Psoas muscle (tissue), 7 donors: ENCODE measurements at regions not wholly inside any gene's neighbourhood (a gene's known extent, or its start where the extent isn't known, plus 50 kb on each side); places are given as distances from the start of the nearest gene placed in this dataset.

Experiments
- ATAC-seq, 4 donors: fragments of 200-7000 bp; cut with Tn5 transposase; one replicate each; pipeline ENCODE4 v1.9.1; 2020; ENCODE audit warnings: moderate library complexity in 3 of 4, mild to moderate bottlenecking in 2 of 4
- DNase-seq, 2 donors: peaks; one replicate each; pipeline ENCODE4 v3.0.0-alpha.2; 2020
- H3K27ac ChIP-seq: fragments of 200-600 bp; one replicate; pipeline ENCODE4 v1.8.0; 2022
- H3K27me3 ChIP-seq, 3 donors: fragments of 200-600 bp in 1 of 3; one replicate each; pipeline versions ENCODE4 v1.6.1 to v1.8.0; 2013 to 2022; ENCODE audit warnings: low read length in 2 of 3, mild to moderate bottlenecking in 2 of 3, moderate library complexity in 1 of 3; ENCODE audit not compliant: insufficient read depth in 3 of 3
- H3K36me3 ChIP-seq, 2 donors: fragments of 200-600 bp in 1 of 2; one replicate each; pipeline versions ENCODE4 v1.6.1 to v1.8.0; 2013 to 2022; ENCODE audit warnings: low read depth in 1 of 2, mild to moderate bottlenecking in 1 of 2, moderate library complexity in 1 of 2; ENCODE audit not compliant: insufficient read depth in 1 of 2
- H3K4me1 ChIP-seq: fragments of 200-600 bp; one replicate; pipeline ENCODE4 v1.8.0; 2022
- H3K4me3 ChIP-seq: fragments of 200-600 bp; one replicate; pipeline ENCODE4 v1.8.0; 2022; ENCODE audit warnings: mild to moderate bottlenecking
- H3K9me3 ChIP-seq: fragments of 200-600 bp; one replicate; pipeline ENCODE4 v1.8.0; 2022
- WGBS, 3 donors: extraction: QIAGEN DNeasy Blood & Tissue Kit; methylation state at CpG; one replicate each; pipeline versions ENCODE4 v1.1.6 to v1.1.7; 2013; 5-methylcytosine and 5-hydroxymethylcytosine counted together
- intact Hi-C, 2 donors: fragments of 100-400 bp; cut with DNase I; formaldehyde crosslinking; loops; one replicate each; pipeline versions ENCODE4 v1.11.0 to v1.14.2; 2022
- TF ChIP-seq, protein P1 (sequence below): fragments of 200-600 bp; IDR thresholded peaks from one replicate; pipeline ENCODE4 v1.8.0; 2022; ENCODE audit warnings: antibody characterized with exemption
- donor health status: healthy with polysubstance abuse.
- donor health status: DM: no; HTN: no; CAD: no; lungs with moderate emphysema.
- donor health status: Bipolar disorder and iron deficiency.
- donor health status: healthy.
- donor health status: DM: yes; HTN: yes; CAD: no.
- donor health status: DM: no; HTN: no; CAD: no.
- donor health status: DM: yes; HTN: yes; CAD: no.

DNA sequence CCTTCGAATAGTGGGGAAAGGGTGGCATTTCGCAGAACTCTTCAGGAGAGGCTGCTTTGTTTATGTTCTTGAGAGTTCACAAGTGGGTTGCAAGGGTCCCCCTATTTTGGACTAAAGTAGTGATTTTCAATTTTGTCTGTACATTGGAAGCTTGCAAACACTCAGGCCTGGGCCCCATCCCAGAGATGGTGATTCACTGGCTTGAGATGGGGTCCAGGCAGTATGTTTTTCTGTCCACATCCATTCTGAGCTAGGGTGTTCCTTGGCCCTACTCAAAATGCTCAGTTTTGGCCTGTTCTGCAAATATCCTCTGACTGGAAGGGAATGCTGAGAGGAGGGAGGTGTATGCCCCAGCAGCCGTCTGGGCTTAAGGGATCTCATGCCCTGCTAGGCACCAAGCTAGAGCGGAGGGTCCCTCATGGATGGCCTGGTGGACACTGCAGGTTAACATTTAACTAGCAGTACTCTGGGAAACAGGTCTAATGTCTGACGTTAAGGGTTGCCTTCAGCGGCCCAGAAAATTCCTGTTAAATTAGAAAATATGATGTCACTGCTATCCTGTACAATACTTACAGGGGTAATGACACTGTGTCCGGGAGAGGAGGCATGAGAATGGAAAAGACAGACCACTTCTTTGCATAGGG, 181.4 kb downstream of the OPA1 start:
- no peak for ATAC-seq
- no peaks in the 10 kb centered on the region for H3K4me1 ChIP-seq
- no peak overlapping the region for H3K27ac ChIP-seq
- intact Hi-C loops: no loop called here
- DNase-seq: no peak
- no peaks in the 10 kb centered on the region for H3K9me3 ChIP-seq
- H3K36me3 ChIP-seq: no peaks in the 10 kb centered on the region
- TF ChIP-seq, protein P1, sequence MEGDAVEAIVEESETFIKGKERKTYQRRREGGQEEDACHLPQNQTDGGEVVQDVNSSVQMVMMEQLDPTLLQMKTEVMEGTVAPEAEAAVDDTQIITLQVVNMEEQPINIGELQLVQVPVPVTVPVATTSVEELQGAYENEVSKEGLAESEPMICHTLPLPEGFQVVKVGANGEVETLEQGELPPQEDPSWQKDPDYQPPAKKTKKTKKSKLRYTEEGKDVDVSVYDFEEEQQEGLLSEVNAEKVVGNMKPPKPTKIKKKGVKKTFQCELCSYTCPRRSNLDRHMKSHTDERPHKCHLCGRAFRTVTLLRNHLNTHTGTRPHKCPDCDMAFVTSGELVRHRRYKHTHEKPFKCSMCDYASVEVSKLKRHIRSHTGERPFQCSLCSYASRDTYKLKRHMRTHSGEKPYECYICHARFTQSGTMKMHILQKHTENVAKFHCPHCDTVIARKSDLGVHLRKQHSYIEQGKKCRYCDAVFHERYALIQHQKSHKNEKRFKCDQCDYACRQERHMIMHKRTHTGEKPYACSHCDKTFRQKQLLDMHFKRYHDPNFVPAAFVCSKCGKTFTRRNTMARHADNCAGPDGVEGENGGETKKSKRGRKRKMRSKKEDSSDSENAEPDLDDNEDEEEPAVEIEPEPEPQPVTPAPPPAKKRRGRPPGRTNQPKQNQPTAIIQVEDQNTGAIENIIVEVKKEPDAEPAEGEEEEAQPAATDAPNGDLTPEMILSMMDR: no peak
- peaks cover 0 to 8% (median 2%) of the 10 kb centered on the region in 3 donors for H3K27me3 ChIP-seq
- no peak overlapping the region for H3K4me3 ChIP-seq
- WGBS, 3 donors: 90 to 91% (median 90%) methylated on average over 7 of the region's 7 CpGs

DNA sequence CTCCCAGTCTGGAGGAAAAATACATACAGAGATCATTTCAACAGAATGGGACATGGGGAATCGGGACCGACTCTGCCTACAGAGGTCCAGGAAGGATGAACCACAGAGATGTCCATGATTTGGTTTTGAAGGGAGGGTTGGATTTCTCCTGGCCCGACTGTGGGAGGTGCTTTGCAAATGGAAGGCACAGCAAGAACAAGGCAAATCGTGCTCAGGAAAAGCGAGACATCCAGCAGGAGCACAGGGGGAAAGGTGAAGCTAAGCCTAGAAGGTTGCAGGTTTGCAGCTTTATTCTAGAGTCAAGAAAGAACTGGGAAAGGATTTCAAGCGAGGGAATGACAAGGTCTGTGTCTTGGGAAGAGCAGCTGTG, 181.9 kb downstream of the OPA1 start:
- intact Hi-C loops: no loop called here
- TF ChIP-seq, protein P1: no peak
- H3K4me3 ChIP-seq: no peak overlapping the region
- no peaks in the 10 kb centered on the region for H3K9me3 ChIP-seq
- no peak for ATAC-seq
- no peaks in the 10 kb centered on the region for H3K36me3 ChIP-seq
- DNase-seq: no peak
- no peaks in the 10 kb centered on the region for H3K4me1 ChIP-seq
- peaks cover 0 to 11% (median 2%) of the 10 kb centered on the region in 3 donors for H3K27me3 ChIP-seq
- no peak overlapping the region for H3K27ac ChIP-seq
- WGBS, 3 donors: 90 to 94% (median 90%) methylated on average over 6 of the region's 6 CpGs

DNA sequence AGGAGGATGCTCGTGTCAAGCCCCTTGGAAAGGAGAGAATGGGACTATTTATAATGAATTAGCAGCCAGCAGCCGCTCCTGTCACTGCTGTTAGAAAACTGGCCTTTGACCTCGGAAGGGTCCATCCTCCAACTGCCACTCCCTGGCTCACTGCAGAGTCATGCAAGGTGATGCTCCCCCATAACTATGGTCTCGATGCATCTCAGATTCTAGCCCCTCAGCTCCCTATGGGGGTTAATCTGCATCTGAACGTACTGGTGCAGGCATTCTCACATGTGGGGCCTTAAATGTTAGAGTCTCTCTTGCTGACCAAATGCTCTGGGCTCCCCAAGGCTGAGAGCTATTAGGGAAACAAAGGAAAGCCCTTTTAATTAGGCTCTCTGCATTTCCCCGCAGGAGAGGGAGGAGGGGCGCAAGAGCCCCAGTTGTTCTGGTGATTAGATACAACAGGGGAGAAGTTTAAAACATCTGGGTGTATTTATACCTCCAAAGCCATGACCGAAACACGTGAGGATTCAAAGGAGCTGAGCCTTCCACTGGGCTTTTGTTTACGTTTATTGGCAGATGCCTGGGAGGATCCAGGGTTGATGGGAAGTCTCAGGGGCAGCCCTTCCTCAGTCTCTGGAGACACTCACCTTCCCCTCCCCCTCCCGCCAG, 182.5 kb downstream of the OPA1 start:
- 86 to 88% (median 87%) methylated on average over 10 to 11 of the region's 11 CpGs for WGBS, 3 donors
- no peaks in the 10 kb centered on the region for H3K36me3 ChIP-seq
- intact Hi-C loops: no loop called here
- TF ChIP-seq, protein P1: no peak
- no peaks in the 10 kb centered on the region for H3K4me1 ChIP-seq
- no peak overlapping the region for H3K4me3 ChIP-seq
- H3K27me3 ChIP-seq: peaks cover 0 to 15% (median 2%) of the 10 kb centered on the region in 3 donors
- H3K9me3 ChIP-seq: no peaks in the 10 kb centered on the region
- ATAC-seq (no peak), DNase-seq (no peak)
- H3K27ac ChIP-seq: no peak overlapping the region

DNA sequence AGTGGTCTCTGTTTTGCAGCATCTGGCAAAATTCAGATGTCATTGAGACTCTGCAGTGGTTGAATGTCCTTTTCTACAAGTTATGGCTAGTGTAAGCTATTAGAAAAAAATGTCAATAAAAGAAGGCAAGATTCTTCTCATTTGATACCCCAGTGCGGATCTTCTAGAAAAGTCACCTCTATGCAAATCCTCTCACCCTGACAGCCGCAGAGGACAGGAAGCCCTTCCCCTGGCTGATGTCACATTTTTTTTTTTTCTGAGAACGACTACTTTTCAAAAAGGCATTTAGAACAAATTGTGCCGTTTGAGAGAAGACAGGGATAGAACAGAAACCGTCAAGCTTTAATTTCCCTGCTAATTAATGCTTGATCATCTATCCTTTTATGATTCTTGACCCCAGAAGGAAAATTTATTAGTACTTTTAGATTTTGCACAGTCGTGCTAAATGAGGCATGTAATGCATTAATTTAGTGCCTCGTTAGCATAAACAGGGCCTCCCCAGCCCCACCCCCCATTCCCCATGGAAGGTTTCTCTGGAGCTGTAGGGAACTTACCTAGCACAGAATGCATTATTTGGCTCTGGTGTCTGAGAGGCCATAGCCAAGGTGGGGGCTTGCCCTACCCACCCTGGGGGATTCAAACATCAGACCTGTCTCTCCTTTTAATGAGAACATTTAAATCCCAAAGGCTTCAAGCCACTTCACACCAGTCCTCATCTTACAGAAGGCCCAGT, 183.8 kb downstream of the OPA1 start:
- H3K4me3 ChIP-seq: no peak overlapping the region
- peaks cover 0 to 15% (median 2%) of the 10 kb centered on the region in 3 donors for H3K27me3 ChIP-seq
- DNase-seq: no peak
- ATAC-seq: no peak
- H3K4me1 ChIP-seq: no peaks in the 10 kb centered on the region
- TF ChIP-seq, protein P1: no peak
- intact Hi-C loops: no loop called here
- H3K36me3 ChIP-seq: no peaks in the 10 kb centered on the region
- WGBS, 3 donors: 63 to 77% (median 73%) methylated on average over 7 of the region's 7 CpGs
- no peaks in the 10 kb centered on the region for H3K9me3 ChIP-seq
- H3K27ac ChIP-seq: no peak overlapping the region
